Neural progenitor cell (in vitro differentiated cells): ENCODE measurements at regions not wholly inside any gene's neighbourhood (a gene's known extent, or its start where the extent isn't known, plus 50 kb on each side); places are given as distances from the start of the nearest gene placed in this dataset.
A peak's percentile ranks its signal among the peaks of the same experiment; 100 is the strongest.
"Not testable (repeated sequence)": the region's sequence is repeated elsewhere in the genome, so short reads cannot be mapped to it uniquely, and the experiment has no call there.

Source experiments
- DNase-seq: peaks from one replicate; pipeline ENCODE4 v3.0.0-alpha.2; 2016; ENCODE audit warnings: low spot score
- H2AFZ ChIP-seq: fragments of 200-600 bp; sonication (generic); replicated peaks from 2 replicates; pipeline ENCODE4 v1.6.1; 2016; ENCODE audit warnings: antibody characterized with exemption
- H3F3A ChIP-seq: fragments of 200-600 bp; sonication (generic); 2 replicates; pipeline ENCODE4 v1.6.1; 2016; ENCODE audit warnings: antibody characterized with exemption, low read depth
- H3K27ac ChIP-seq: fragments of 200-600 bp; sonication (generic); 2 replicates; pipeline ENCODE4 v1.5.1; 2016; ENCODE audit warnings: mild to moderate bottlenecking
- H3K27me3 ChIP-seq: fragments of 200-600 bp; sonication (generic); 2 replicates; pipeline ENCODE4 v1.6.1; 2016; ENCODE audit warnings: mild to moderate bottlenecking, moderate library complexity
- H3K36me3 ChIP-seq: fragments of 200-600 bp; sonication (generic); 2 replicates; pipeline ENCODE4 v1.5.1; 2016
- H3K4me1 ChIP-seq: fragments of 200-600 bp; sonication (generic); 2 replicates; pipeline ENCODE4 v1.6.1; 2016; ENCODE audit warnings: mixed run types
- H3K4me2 ChIP-seq: fragments of 200-600 bp; sonication (generic); 2 replicates; pipeline ENCODE4 v1.6.1; 2016
- H3K4me3 ChIP-seq: fragments of 200-600 bp; sonication (generic); 2 replicates; pipeline ENCODE4 v1.5.1; 2016
- H3K79me2 ChIP-seq: fragments of 200-600 bp; sonication (generic); 2 replicates; pipeline ENCODE4 v1.6.1; 2016; ENCODE audit warnings: low read depth
- H3K9ac ChIP-seq: fragments of 200-600 bp; sonication (generic); 2 replicates; pipeline ENCODE4 v1.6.1; 2016
- H3K9me3 ChIP-seq: fragments of 200-600 bp; sonication (generic); 2 replicates; pipeline ENCODE4 v1.5.1; 2016; ENCODE audit warnings: low read depth
- H4K20me1 ChIP-seq: fragments of 200-600 bp; sonication (generic); 2 replicates; pipeline ENCODE4 v1.6.1; 2016; ENCODE audit warnings: low read depth
- H3K27ac Mint-ChIP-seq: 3 replicates; pipeline ENCODE4 v1.8.0; 2021; ENCODE audit warnings: mixed read lengths
- H3K27me3 Mint-ChIP-seq: 2 replicates; pipeline ENCODE4 v1.8.0; 2022; ENCODE audit warnings: low read depth, mild to moderate bottlenecking, inconsistent platforms, moderate library complexity, mixed read lengths; ENCODE audit not compliant: insufficient read depth
- H3K36me3 Mint-ChIP-seq: 3 replicates; pipeline ENCODE4 v1.8.0; 2021; ENCODE audit warnings: mixed read lengths
- H3K4me1 Mint-ChIP-seq: 3 replicates; pipeline ENCODE4 v1.8.0; 2021; ENCODE audit warnings: mixed read lengths
- H3K4me3 Mint-ChIP-seq: 3 replicates; pipeline ENCODE4 v1.8.0; 2021; ENCODE audit warnings: mild to moderate bottlenecking, moderate library complexity, mixed read lengths
- H3K9me3 Mint-ChIP-seq: 3 replicates; pipeline ENCODE4 v1.8.0; 2020; ENCODE audit warnings: mixed read lengths
- CTCF ChIP-seq: fragments of 200-600 bp; sonication (generic); IDR thresholded peaks from 2 replicates; pipeline ENCODE4 v1.5.1; 2017; ENCODE audit warnings: antibody characterized with exemption, mild to moderate bottlenecking
- EZH2 ChIP-seq: fragments of 200-600 bp; sonication (generic); IDR thresholded peaks from 2 replicates; pipeline ENCODE4 v1.6.1; 2017; ENCODE audit warnings: antibody characterized with exemption, mild to moderate bottlenecking, moderate library complexity
- EZH2phosphoT487 ChIP-seq: fragments of 200-600 bp; sonication (generic); IDR thresholded peaks from 2 replicates; pipeline ENCODE4 v1.6.1; 2017; ENCODE audit warnings: antibody characterized with exemption

- Mint-ChIP-seq H3K27ac (no peak overlapping the region), H3K4me1 (peaks cover 2% of the 10 kb centered on the region), H3K36me3 (peaks cover 4% of the 10 kb centered on the region), H3K9me3 (peaks cover 15% of the 10 kb centered on the region), H3K4me3 (no peak overlapping the region), H3K27me3 (peaks cover 24% of the 10 kb centered on the region)
- Histone ChIP-seq H3K36me3 (no peaks in the 10 kb centered on the region), H3K4me3 (no peak overlapping the region), H3K27me3 (no peaks in the 10 kb centered on the region), H3K79me2 (no peaks in the 10 kb centered on the region), H3K9ac (no peak overlapping the region), H2AFZ (no peak overlapping the region), H3F3A (no peaks in the 10 kb centered on the region), H3K4me1 (no peaks in the 10 kb centered on the region), H4K20me1 (no peaks in the 10 kb centered on the region), H3K4me2 (no peak overlapping the region), H3K9me3 (no peaks in the 10 kb centered on the region), H3K27ac (no peak overlapping the region)
- TF ChIP-seq EZH2phosphoT487 (no peak), EZH2 (no peak), CTCF (no peak)
- DNase-seq: no peak
These were observed 123.7 kb downstream of the METRNL start for GRCh38 chr17:83203073-83203471.

- H3K27ac ChIP-seq: no peak overlapping the region
- H3K27ac Mint-ChIP-seq: no peak overlapping the region
- no peaks in the 10 kb centered on the region for H3K4me1 ChIP-seq
- no peak overlapping the region for H3K9ac ChIP-seq
- no peak overlapping the region for H2AFZ ChIP-seq
- no peaks in the 10 kb centered on the region for H3K36me3 ChIP-seq
- H3K4me3 ChIP-seq: no peak overlapping the region
- no peaks in the 10 kb centered on the region for H3K79me2 ChIP-seq
- H3K4me3 Mint-ChIP-seq: no peak overlapping the region
- H3K4me2 ChIP-seq: no peak overlapping the region
- no peak for TF ChIP-seq EZH2
- TF ChIP-seq CTCF: no peak
- no peak for TF ChIP-seq EZH2phosphoT487
- no peaks in the 10 kb centered on the region for H4K20me1 ChIP-seq
- H3K9me3 Mint-ChIP-seq: peaks cover 15% of the 10 kb centered on the region
- no peaks in the 10 kb centered on the region for H3K27me3 ChIP-seq
- no peaks in the 10 kb centered on the region for H3K9me3 ChIP-seq
- peaks cover 4% of the 10 kb centered on the region for H3K36me3 Mint-ChIP-seq
- H3K4me1 Mint-ChIP-seq: peaks cover 2% of the 10 kb centered on the region
- H3K27me3 Mint-ChIP-seq: peaks cover 24% of the 10 kb centered on the region
- no peak for DNase-seq
- no peaks in the 10 kb centered on the region for H3F3A ChIP-seq
These were observed 124.2 kb downstream of the METRNL start for GRCh38 chr17:83203472-83204221.

- no peaks in the 10 kb centered on the region for H3K4me1 ChIP-seq
- Mint-ChIP-seq H3K27ac (peak overlapping the region; percentile 26), H3K4me1 (peaks cover 2% of the 10 kb centered on the region), H3K4me3 (peak overlapping the region; percentile 6), H3K9me3 (peaks cover 15% of the 10 kb centered on the region), H3K27me3 (peaks cover 24% of the 10 kb centered on the region), H3K36me3 (peaks cover 4% of the 10 kb centered on the region)
- no peaks in the 10 kb centered on the region for H3K27me3 ChIP-seq
- H3K4me3 ChIP-seq: no peak overlapping the region
- TF ChIP-seq EZH2phosphoT487 (no peak), CTCF (no peak), EZH2 (no peak)
- H2AFZ ChIP-seq: no peak overlapping the region
- no peaks in the 10 kb centered on the region for H3K36me3 ChIP-seq
- H3K9me3 ChIP-seq: no peaks in the 10 kb centered on the region
- no peaks in the 10 kb centered on the region for H3K79me2 ChIP-seq
- DNase-seq: no peak
- H3K4me2 ChIP-seq: no peak overlapping the region
- no peak overlapping the region for H3K27ac ChIP-seq
- no peaks in the 10 kb centered on the region for H3F3A ChIP-seq
- H3K9ac ChIP-seq: no peak overlapping the region
- no peaks in the 10 kb centered on the region for H4K20me1 ChIP-seq
These were observed 124.9 kb downstream of the METRNL start for GRCh38 chr17:83204230-83204725.

GRCh38 chr17:83204736-83205386 is 125.5 kb downstream of the METRNL start:
- not testable (repeated sequence) for H3K27ac ChIP-seq, H3K9ac ChIP-seq, H3K4me3 ChIP-seq, H3K9me3 ChIP-seq, H3K36me3 Mint-ChIP-seq, H3K27me3 ChIP-seq, H4K20me1 ChIP-seq, H2AFZ ChIP-seq, DNase-seq, H3K4me2 ChIP-seq, H3K79me2 ChIP-seq, H3F3A ChIP-seq, H3K27ac Mint-ChIP-seq, H3K36me3 ChIP-seq, H3K4me1 Mint-ChIP-seq, H3K4me1 ChIP-seq, H3K4me3 Mint-ChIP-seq
- Mint-ChIP-seq H3K27me3 (peaks cover 24% of the 10 kb centered on the region), H3K9me3 (peaks cover 15% of the 10 kb centered on the region)
